ENCODE measurements at regions not wholly inside any gene's neighbourhood (a gene's known extent, or its start where the extent isn't known, plus 50 kb on each side); places are given as distances from the start of the nearest gene placed in this dataset.

GRCh38 chr10:86601956-86602602 is 52.3 kb upstream of the OPN4 start:
- TF ChIP-seq POLR2A (IDR thresholded peaks at IDR 0.05) (no peak), CTCF (IDR thresholded peaks at IDR 0.05) (no peak)

Measured in ovary (tissue), 3 donors.